ENCODE measurements at regions not wholly inside any gene's neighbourhood (a gene's known extent, or its start where the extent isn't known, plus 50 kb on each side); places are given as distances from the start of the nearest gene placed in this dataset.

- H3K4me1 ChIP-seq = peaks cover 0 to 3% (median 0%) of the 10 kb centered on the region in 4 donors
These were observed 105.4 kb upstream of the PDC start for GRCh38 chr1:186566140-186566855.

DNA sequence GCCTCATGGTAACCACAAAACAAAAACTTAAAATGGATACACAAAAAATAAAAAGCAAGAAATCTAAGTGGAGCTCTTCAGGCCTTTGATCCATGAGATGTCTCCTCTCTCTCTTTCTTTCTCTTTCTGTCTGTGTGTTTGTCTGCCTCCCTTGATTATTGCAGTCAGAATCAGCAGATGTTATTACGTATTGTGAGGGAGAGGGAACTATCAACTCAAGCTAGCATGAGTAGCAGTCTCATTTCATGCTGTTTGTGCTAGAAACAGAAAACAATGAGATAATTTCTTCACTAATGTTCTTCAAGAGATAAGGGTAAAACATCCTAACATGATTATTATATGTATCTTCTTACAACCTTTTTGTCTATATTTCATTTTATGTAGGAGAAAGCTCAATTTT, 103.7 kb upstream of the PDC start:
- Histone ChIP-seq H3K27me3 (no peaks in the 10 kb centered on the region), H3K27ac (no peak overlapping the region), H3K9me3 (no peaks in the 10 kb centered on the region), H3K4me3 (no peak overlapping the region), H3K36me3 (no peaks in the 10 kb centered on the region), H3K4me1 (peaks cover 0 to 3% (median 0%) of the 10 kb centered on the region in 4 donors)
- WGBS, 2 donors (ENCODE audit: low coverage in 1 of 2) = 60 to 67% methylated on average over 1 of the region's 1 CpG
- no peak for DNase-seq
- TF ChIP-seq CTCF (IDR thresholded peaks at IDR 0.05) (no peak), POLR2AphosphoS5 (IDR thresholded peaks at IDR 0.05) (no peak), POLR2A (IDR thresholded peaks at IDR 0.05) (no peak), EP300 (IDR thresholded peaks at IDR 0.05; ENCODE audit: low read depth) (no peak)
- in situ Hi-C loops (cut with MboI; ENCODE audit: low pct_ligation_motif_present in 1 of 4, low pct_unique_long_range_greater_than_20kb in 1 of 4, low sequenced_read_pairs in 3 of 4) = no loop called here
- intact Hi-C loops (cut with DNase I; ENCODE audit: low total_unique reads) = no loop called here

More at GRCh38 chr1:186566140-186566855, 105.4 kb upstream of the PDC start:
- Histone ChIP-seq H3K9me3 (no peaks in the 10 kb centered on the region), H3K27ac (no peak overlapping the region), H3K27me3 (no peaks in the 10 kb centered on the region), H3K4me3 (no peak overlapping the region), H3K36me3 (no peaks in the 10 kb centered on the region)
- DNase-seq = no peak
- in situ Hi-C loops (cut with MboI; ENCODE audit: low pct_ligation_motif_present in 1 of 4, low pct_unique_long_range_greater_than_20kb in 1 of 4, low sequenced_read_pairs in 3 of 4) (no loop called here), intact Hi-C loops (cut with DNase I; ENCODE audit: low total_unique reads) (no loop called here)
- 20 to 33% methylated on average over 3 of the region's 3 CpGs for WGBS, 2 donors (ENCODE audit: low coverage in 1 of 2)
- no peak for TF ChIP-seq POLR2AphosphoS5 (IDR thresholded peaks at IDR 0.05)
- TF ChIP-seq CTCF (IDR thresholded peaks at IDR 0.05) = no peak
- no peak for TF ChIP-seq POLR2A (IDR thresholded peaks at IDR 0.05)
- TF ChIP-seq EP300 (IDR thresholded peaks at IDR 0.05; ENCODE audit: low read depth) = no peak

GRCh38 chr1:186559601-186560116, 98.7 kb upstream of the PDC start:
- Histone ChIP-seq H3K27me3 (no peaks in the 10 kb centered on the region), H3K36me3 (no peaks in the 10 kb centered on the region), H3K9me3 (no peaks in the 10 kb centered on the region), H3K27ac (no peak overlapping the region), H3K4me1 (no peaks in the 10 kb centered on the region), H3K4me3 (no peak overlapping the region)
- WGBS, 2 donors (ENCODE audit: low coverage in 1 of 2) = 57 to 78% methylated on average over 5 to 6 of the region's 6 CpGs
- in situ Hi-C loops (cut with MboI; ENCODE audit: low pct_ligation_motif_present in 1 of 4, low pct_unique_long_range_greater_than_20kb in 1 of 4, low sequenced_read_pairs in 3 of 4) (no loop called here), intact Hi-C loops (cut with DNase I; ENCODE audit: low total_unique reads) (no loop called here)
- DNase-seq = no peak
- no peak for TF ChIP-seq POLR2AphosphoS5 (IDR thresholded peaks at IDR 0.05)
- TF ChIP-seq POLR2A (IDR thresholded peaks at IDR 0.05) = no peak
- no peak for TF ChIP-seq CTCF (IDR thresholded peaks at IDR 0.05)

DNA sequence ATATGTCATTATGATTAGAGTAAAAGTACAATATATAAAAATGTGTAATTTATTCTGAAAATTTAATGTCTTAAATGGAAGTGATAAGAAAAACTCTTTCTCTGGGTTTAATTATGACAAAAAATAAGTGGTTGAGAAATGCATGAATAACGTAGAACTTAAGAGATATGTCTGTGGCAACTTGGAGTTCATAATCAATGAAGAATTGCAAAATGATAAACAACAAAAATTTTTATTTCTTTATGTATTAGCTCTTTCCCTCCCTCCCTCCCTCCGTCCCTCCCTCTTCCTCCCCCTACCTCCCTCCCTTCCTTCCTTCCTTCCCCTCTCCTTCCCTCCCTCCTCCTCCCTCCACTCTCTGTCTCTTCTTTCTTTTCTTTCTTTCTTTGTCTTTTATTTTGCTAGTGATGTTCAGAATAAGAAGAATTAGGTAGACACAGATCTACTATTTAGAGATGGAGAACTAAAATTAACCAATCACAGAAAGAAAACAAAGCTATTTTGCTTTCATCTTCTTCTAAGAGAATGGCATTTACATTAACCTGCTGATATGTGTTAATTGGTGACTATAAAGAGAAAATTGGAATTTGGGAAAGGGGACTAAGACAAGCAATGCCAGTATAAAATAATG, 96.3 kb upstream of the PDC start:
- no peaks in the 10 kb centered on the region for H3K27me3 ChIP-seq
- H3K27ac ChIP-seq = no peak overlapping the region
- H3K4me1 ChIP-seq = no peaks in the 10 kb centered on the region
- in situ Hi-C loops (cut with MboI; ENCODE audit: low pct_ligation_motif_present in 1 of 4, low pct_unique_long_range_greater_than_20kb in 1 of 4, low sequenced_read_pairs in 3 of 4) (no loop called here), intact Hi-C loops (cut with DNase I; ENCODE audit: low total_unique reads) (no loop called here)
- 56 to 61% methylated on average over 2 of the region's 2 CpGs for WGBS, 2 donors (ENCODE audit: low coverage in 1 of 2)
- no peaks in the 10 kb centered on the region for H3K36me3 ChIP-seq
- DNase-seq = no peak
- no peak overlapping the region for H3K4me3 ChIP-seq
- no peak for TF ChIP-seq POLR2AphosphoS5 (IDR thresholded peaks at IDR 0.05)
- TF ChIP-seq EP300 (IDR thresholded peaks at IDR 0.05; ENCODE audit: low read depth) = no peak
- no peak for TF ChIP-seq POLR2A (IDR thresholded peaks at IDR 0.05)
- TF ChIP-seq CTCF (IDR thresholded peaks at IDR 0.05) = no peak
- H3K9me3 ChIP-seq = no peaks in the 10 kb centered on the region
